ENCODE measurements at regions not wholly inside any gene's neighbourhood (a gene's known extent, or its start where the extent isn't known, plus 50 kb on each side); places are given as distances from the start of the nearest gene placed in this dataset.

DNA sequence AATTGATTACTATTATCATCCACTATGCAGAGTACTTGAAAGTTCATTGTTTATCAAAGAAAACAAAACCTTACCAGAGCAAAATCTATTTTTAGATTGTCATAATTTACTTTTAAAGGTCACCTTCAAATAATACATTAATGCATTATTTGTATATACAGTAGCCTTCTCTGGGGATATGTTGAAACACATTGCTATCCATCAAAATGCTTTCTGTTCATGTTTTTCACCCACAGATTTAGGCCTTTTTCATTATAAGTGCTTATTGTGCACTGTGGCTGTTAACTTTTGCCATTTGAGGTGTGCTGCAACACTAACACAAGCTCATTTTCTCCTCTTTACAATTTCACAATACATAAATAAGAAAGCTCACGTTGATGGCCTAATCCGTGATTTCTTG, 74.1 kb upstream of the ANKRD50 start:
- Histone ChIP-seq H3K9ac (ENCODE audit: insufficient read depth in 1 of 2, low read length in 2 of 2) (no peak overlapping the region), H3K9me3 (ENCODE audit: control insufficient read depth in 4 of 4, insufficient read depth in 3 of 4, low read length in 3 of 4) (no peaks in the 10 kb centered on the region), H3K27me3 (ENCODE audit: control insufficient read depth in 3 of 3, insufficient read depth in 3 of 3, low read length in 2 of 3) (no peaks in the 10 kb centered on the region), H3K4me3 (no peak overlapping the region), H3K27ac (ENCODE audit: low read depth in 1 of 2, low read length in 1 of 2) (no peak overlapping the region), H3K36me3 (ENCODE audit: control insufficient read depth in 4 of 4, insufficient read depth in 4 of 4, low read length in 4 of 4) (no peaks in the 10 kb centered on the region), H3K4me1 (ENCODE audit: control insufficient read depth in 5 of 5, insufficient read depth in 5 of 5, low read length in 5 of 5) (no peaks in the 10 kb centered on the region)
- 84 to 90% methylated on average over 2 of the region's 2 CpGs for WGBS, 2 donors
- ATAC-seq (ENCODE audit: insufficient read depth, low FRiP score) (no peak), DNase-seq (no peak)
- TF ChIP-seq CTCF (IDR thresholded peaks at IDR 0.05; ENCODE audit: control extremely low read depth, extremely low read depth) = no peak

DNA sequence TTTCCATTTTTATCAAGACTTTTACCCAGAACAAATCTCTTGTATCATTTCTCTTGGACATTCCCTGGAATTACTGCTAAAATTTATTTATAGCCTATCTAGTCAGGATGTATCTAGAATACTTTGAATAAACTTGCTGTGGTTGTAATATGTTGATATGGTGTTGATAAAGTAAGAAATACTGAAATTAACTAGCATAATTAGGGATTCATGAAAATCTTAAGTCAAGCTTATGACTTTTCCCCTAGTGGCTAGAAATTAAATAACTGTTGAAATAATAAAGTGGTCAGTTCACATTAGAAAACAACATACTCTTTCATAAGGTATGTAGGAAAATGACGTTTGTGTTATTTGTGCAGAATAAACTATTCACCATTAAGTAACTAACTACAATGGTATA, 73.1 kb upstream of the ANKRD50 start:
- Histone ChIP-seq H3K9ac (ENCODE audit: insufficient read depth in 1 of 2, low read length in 2 of 2) (no peak overlapping the region), H3K27ac (ENCODE audit: low read depth in 1 of 2, low read length in 1 of 2) (no peak overlapping the region), H3K9me3 (ENCODE audit: control insufficient read depth in 4 of 4, insufficient read depth in 3 of 4, low read length in 3 of 4) (no peaks in the 10 kb centered on the region), H3K27me3 (ENCODE audit: control insufficient read depth in 3 of 3, insufficient read depth in 3 of 3, low read length in 2 of 3) (no peaks in the 10 kb centered on the region), H3K36me3 (ENCODE audit: control insufficient read depth in 4 of 4, insufficient read depth in 4 of 4, low read length in 4 of 4) (no peaks in the 10 kb centered on the region), H3K4me1 (ENCODE audit: control insufficient read depth in 5 of 5, insufficient read depth in 5 of 5, low read length in 5 of 5) (no peaks in the 10 kb centered on the region), H3K4me3 (no peak overlapping the region)
- 57 to 83% methylated on average over 1 of the region's 1 CpG for WGBS, 2 donors
- ATAC-seq (ENCODE audit: insufficient read depth, low FRiP score) (no peak), DNase-seq (no peak)
- no peak for TF ChIP-seq CTCF (IDR thresholded peaks at IDR 0.05; ENCODE audit: control extremely low read depth, extremely low read depth)

DNA sequence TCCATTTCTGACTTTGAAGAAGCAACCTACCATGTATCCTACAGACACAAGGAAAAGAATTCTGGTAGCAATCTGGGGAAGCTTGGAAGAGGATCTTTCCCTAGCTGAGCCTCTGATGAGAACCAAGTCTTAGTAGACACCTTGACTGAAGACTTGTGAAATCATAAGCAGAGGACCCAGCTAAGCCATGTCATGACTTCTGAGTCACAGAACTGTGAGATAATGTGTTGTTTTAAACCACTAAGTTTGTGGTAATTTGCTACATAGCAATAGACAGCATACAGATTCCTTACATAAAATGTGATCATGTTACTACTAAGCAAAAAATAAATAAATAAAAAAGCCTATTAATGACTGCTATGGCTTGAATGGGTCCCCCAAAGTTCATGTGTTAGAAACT, 71.3 kb upstream of the ANKRD50 start:
- TF ChIP-seq CTCF (IDR thresholded peaks at IDR 0.05; ENCODE audit: control extremely low read depth, extremely low read depth) = no peak
- no peak for ATAC-seq (ENCODE audit: insufficient read depth, low FRiP score)
- no peaks in the 10 kb centered on the region for H3K36me3 ChIP-seq (ENCODE audit: control insufficient read depth in 4 of 4, insufficient read depth in 4 of 4, low read length in 4 of 4)
- no peak overlapping the region for H3K9ac ChIP-seq (ENCODE audit: insufficient read depth in 1 of 2, low read length in 2 of 2)
- H3K27me3 ChIP-seq (ENCODE audit: control insufficient read depth in 3 of 3, insufficient read depth in 3 of 3, low read length in 2 of 3) = no peaks in the 10 kb centered on the region
- no peaks in the 10 kb centered on the region for H3K4me1 ChIP-seq (ENCODE audit: control insufficient read depth in 5 of 5, insufficient read depth in 5 of 5, low read length in 5 of 5)
- H3K27ac ChIP-seq (ENCODE audit: low read depth in 1 of 2, low read length in 1 of 2) = no peak overlapping the region
- H3K4me3 ChIP-seq = no peak overlapping the region
- no peaks in the 10 kb centered on the region for H3K9me3 ChIP-seq (ENCODE audit: control insufficient read depth in 4 of 4, insufficient read depth in 3 of 4, low read length in 3 of 4)
- DNase-seq = no peak

DNA sequence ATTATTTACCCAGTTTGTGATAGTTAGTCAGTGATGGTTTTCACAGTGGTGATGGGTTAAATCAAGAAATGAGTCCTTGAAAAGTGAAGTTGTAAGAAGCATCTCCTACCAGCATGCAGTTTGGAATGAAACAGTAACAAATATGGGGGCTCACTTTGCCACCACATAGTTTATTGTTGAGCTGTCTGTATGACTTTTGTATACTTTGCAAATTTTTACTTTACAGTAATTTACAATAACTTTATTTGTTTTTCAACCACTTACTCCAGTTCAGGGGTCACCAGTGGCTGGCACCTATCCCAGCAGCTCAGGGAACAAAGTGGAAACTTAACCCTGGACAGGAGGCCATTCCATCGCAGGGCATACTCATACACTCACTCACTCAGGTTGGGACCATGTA, 64.5 kb upstream of the ANKRD50 start:
- Histone ChIP-seq H3K4me1 (ENCODE audit: control insufficient read depth in 5 of 5, insufficient read depth in 5 of 5, low read length in 5 of 5) (no peaks in the 10 kb centered on the region), H3K27ac (ENCODE audit: low read depth in 1 of 2, low read length in 1 of 2) (no peak overlapping the region), H3K9ac (ENCODE audit: insufficient read depth in 1 of 2, low read length in 2 of 2) (no peak overlapping the region), H3K4me3 (no peak overlapping the region), H3K36me3 (ENCODE audit: control insufficient read depth in 4 of 4, insufficient read depth in 4 of 4, low read length in 4 of 4) (no peaks in the 10 kb centered on the region), H3K27me3 (ENCODE audit: control insufficient read depth in 3 of 3, insufficient read depth in 3 of 3, low read length in 2 of 3) (no peaks in the 10 kb centered on the region), H3K9me3 (ENCODE audit: control insufficient read depth in 4 of 4, insufficient read depth in 3 of 4, low read length in 3 of 4) (no peaks in the 10 kb centered on the region)
- no peak for DNase-seq
- no peak for TF ChIP-seq CTCF (IDR thresholded peaks at IDR 0.05; ENCODE audit: control extremely low read depth, extremely low read depth)
- ATAC-seq (ENCODE audit: insufficient read depth, low FRiP score) = no peak
- WGBS, 2 donors = 59 to 71% methylated on average over 1 of the region's 1 CpG

All from lung (tissue), 11 donors.